OCI-LY7 (cell line): ENCODE measurements at regions not wholly inside any gene's neighbourhood (a gene's known extent, or its start where the extent isn't known, plus 50 kb on each side); places are given as distances from the start of the nearest gene placed in this dataset.
"Not testable (repeated sequence)": the region's sequence is repeated elsewhere in the genome, so short reads cannot be mapped to it uniquely, and the experiment has no call there.

Source experiments
- EZH2phosphoT487 ChIP-seq: fragments of 200-600 bp; sonication (generic); IDR thresholded peaks from 2 replicates; pipeline ENCODE4 v1.6.1; 2018; ENCODE audit warnings: low read depth, borderline replicate concordance, mild to moderate bottlenecking, mixed run types, antibody characterized with exemption, low read length, moderate library complexity, mixed read lengths
- TF ChIP-seq, protein P1 (sequence below): fragments of 200-600 bp; sonication (generic); conservative IDR thresholded peaks from 2 replicates; pipeline ENCODE4 v1.5.1; 2014; ENCODE audit warnings: mild to moderate bottlenecking, antibody characterized with exemption, low read length, moderate library complexity, mixed read lengths

GRCh38 chr5:42268170-42268569 lies 155.1 kb upstream of the GHR start:
- TF ChIP-seq, protein P1, sequence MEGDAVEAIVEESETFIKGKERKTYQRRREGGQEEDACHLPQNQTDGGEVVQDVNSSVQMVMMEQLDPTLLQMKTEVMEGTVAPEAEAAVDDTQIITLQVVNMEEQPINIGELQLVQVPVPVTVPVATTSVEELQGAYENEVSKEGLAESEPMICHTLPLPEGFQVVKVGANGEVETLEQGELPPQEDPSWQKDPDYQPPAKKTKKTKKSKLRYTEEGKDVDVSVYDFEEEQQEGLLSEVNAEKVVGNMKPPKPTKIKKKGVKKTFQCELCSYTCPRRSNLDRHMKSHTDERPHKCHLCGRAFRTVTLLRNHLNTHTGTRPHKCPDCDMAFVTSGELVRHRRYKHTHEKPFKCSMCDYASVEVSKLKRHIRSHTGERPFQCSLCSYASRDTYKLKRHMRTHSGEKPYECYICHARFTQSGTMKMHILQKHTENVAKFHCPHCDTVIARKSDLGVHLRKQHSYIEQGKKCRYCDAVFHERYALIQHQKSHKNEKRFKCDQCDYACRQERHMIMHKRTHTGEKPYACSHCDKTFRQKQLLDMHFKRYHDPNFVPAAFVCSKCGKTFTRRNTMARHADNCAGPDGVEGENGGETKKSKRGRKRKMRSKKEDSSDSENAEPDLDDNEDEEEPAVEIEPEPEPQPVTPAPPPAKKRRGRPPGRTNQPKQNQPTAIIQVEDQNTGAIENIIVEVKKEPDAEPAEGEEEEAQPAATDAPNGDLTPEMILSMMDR: not testable (repeated sequence)
- TF ChIP-seq EZH2phosphoT487: not testable (repeated sequence)
